ENCODE measurements at regions not wholly inside any gene's neighbourhood (a gene's known extent, or its start where the extent isn't known, plus 50 kb on each side); places are given as distances from the start of the nearest gene placed in this dataset.

DNA sequence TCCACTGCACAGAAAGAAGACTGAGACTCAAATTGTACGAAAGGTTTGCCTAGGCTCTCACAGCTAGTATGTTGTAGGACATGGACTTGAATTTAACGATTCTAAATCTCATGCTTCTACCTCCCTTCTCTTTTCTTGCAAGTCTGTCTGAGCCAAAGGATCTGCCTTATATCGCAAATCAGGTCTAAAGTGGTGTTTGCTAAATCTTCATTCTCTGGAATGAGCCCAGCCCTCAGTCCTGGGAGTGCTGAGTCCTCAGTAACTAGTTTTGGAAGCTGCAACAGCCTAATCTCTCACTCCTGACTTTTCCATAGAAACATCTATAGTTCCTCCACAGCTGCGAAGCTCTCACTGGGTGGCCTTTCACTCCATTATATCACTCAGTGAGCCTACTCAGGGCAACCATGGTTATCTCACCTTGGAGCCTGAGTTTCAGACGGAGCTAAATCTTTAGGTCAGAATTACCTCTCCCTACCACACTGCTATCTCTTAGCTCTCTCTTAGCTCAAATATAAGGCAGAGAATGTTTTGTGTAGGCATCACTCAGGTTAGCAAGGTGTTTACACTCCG is 575.5 kb upstream of the C16orf82 start:
- intact Hi-C loops (cut with DNase I, micrococcal nuclease) = no loop called here
- H3K4me1 ChIP-seq (ENCODE audit: insufficient read depth, low read length) = no peaks in the 10 kb centered on the region
- H3K4me3 Mint-ChIP-seq = no peak overlapping the region
- ChIA-PET POLR2A (no interaction called here), CTCF (no interaction called here)
- no peak overlapping the region for H3K27ac ChIP-seq (ENCODE audit: low read depth in 1 of 2, low read length in 2 of 2)
- no peaks in the 10 kb centered on the region for H3K9me3 ChIP-seq (ENCODE audit: control insufficient read depth in 1 of 2, insufficient read depth in 1 of 2, low read length in 2 of 2)
- no peak overlapping the region for H3K27ac Mint-ChIP-seq
- H3K4me3 ChIP-seq (ENCODE audit: low read length) = no peak overlapping the region
- DNase-seq (no peak), ATAC-seq (ENCODE audit: poor library complexity) (no peak)
- no peaks in the 10 kb centered on the region for H3K4me1 Mint-ChIP-seq (ENCODE audit: low read depth)
- no peaks in the 10 kb centered on the region for H3K27me3 ChIP-seq (ENCODE audit: control insufficient read depth in 1 of 2, insufficient read depth in 2 of 2, low read length in 2 of 2)
- H3K27me3 Mint-ChIP-seq = peaks cover 45% of the 10 kb centered on the region
- H3K36me3 ChIP-seq (ENCODE audit: insufficient read depth, low read length) = no peaks in the 10 kb centered on the region
- H3K9me3 Mint-ChIP-seq = no peaks in the 10 kb centered on the region
- TF ChIP-seq, protein P1, sequence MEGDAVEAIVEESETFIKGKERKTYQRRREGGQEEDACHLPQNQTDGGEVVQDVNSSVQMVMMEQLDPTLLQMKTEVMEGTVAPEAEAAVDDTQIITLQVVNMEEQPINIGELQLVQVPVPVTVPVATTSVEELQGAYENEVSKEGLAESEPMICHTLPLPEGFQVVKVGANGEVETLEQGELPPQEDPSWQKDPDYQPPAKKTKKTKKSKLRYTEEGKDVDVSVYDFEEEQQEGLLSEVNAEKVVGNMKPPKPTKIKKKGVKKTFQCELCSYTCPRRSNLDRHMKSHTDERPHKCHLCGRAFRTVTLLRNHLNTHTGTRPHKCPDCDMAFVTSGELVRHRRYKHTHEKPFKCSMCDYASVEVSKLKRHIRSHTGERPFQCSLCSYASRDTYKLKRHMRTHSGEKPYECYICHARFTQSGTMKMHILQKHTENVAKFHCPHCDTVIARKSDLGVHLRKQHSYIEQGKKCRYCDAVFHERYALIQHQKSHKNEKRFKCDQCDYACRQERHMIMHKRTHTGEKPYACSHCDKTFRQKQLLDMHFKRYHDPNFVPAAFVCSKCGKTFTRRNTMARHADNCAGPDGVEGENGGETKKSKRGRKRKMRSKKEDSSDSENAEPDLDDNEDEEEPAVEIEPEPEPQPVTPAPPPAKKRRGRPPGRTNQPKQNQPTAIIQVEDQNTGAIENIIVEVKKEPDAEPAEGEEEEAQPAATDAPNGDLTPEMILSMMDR (IDR thresholded peaks at IDR 0.05) = no peak
- no peaks in the 10 kb centered on the region for H3K36me3 Mint-ChIP-seq (ENCODE audit: low read depth)

DNA sequence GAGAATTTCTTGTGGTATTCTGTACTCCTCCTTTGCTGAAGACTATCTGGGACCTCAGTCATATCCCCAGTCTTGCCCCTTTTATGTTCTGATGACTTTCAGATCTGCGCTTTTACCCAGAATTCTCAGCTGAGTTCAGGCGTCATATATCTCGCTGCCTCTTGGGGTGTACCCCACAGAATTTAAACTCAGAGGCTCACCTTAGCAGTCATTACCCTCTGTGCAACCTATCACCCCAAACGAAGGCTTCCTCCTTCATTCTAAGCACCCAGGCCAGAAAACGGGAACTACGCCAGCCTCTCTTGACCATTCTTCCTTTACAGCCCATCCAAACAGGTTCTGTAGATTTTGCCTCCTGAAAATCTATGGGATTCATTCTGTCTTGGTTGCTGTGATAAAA is 574.8 kb upstream of the C16orf82 start:
- H3K27ac ChIP-seq (ENCODE audit: low read depth in 1 of 2, low read length in 2 of 2) = no peak overlapping the region
- H3K4me3 ChIP-seq (ENCODE audit: low read length) = no peak overlapping the region
- no peaks in the 10 kb centered on the region for H3K36me3 ChIP-seq (ENCODE audit: insufficient read depth, low read length)
- no peaks in the 10 kb centered on the region for H3K36me3 Mint-ChIP-seq (ENCODE audit: low read depth)
- no peak overlapping the region for H3K4me3 Mint-ChIP-seq
- POLR2A ChIA-PET = no interaction called here
- no peaks in the 10 kb centered on the region for H3K9me3 ChIP-seq (ENCODE audit: control insufficient read depth in 1 of 2, insufficient read depth in 1 of 2, low read length in 2 of 2)
- H3K27ac Mint-ChIP-seq = no peak overlapping the region
- TF ChIP-seq, protein P1 (IDR thresholded peaks at IDR 0.05) = no peak
- ATAC-seq (ENCODE audit: poor library complexity) (no peak), DNase-seq (no peak)
- H3K4me1 Mint-ChIP-seq (ENCODE audit: low read depth) = no peaks in the 10 kb centered on the region
- no peaks in the 10 kb centered on the region for H3K4me1 ChIP-seq (ENCODE audit: insufficient read depth, low read length)
- CTCF ChIA-PET = no interaction called here
- peaks cover 42% of the 10 kb centered on the region for H3K27me3 Mint-ChIP-seq
- no peaks in the 10 kb centered on the region for H3K9me3 Mint-ChIP-seq
- intact Hi-C loops (cut with DNase I, micrococcal nuclease) = no loop called here
- H3K27me3 ChIP-seq (ENCODE audit: control insufficient read depth in 1 of 2, insufficient read depth in 2 of 2, low read length in 2 of 2) = no peaks in the 10 kb centered on the region

DNA sequence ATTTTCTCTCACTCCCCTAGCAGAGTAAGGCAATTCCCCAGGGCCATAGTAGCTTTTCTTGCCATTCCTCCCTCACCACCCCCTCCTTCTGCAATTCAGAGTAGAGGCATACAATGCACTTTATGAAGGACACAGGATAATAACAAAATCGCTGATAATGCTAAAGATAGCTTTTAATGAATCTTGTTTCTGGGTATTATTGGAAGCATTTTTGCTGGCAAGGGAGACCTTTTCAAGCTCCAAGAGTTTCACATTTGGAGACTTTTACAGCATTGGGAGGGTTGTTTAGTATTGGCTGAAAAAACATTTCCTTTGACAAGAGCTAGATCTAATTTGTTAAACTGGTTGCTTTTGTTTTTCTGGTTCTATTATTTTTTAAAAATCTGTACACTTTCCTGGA is 573.0 kb upstream of the C16orf82 start:
- no peaks in the 10 kb centered on the region for H3K27me3 ChIP-seq (ENCODE audit: control insufficient read depth in 1 of 2, insufficient read depth in 2 of 2, low read length in 2 of 2)

More for the DNA sequence above, 573.0 kb upstream of the C16orf82 start:
- peaks cover 42% of the 10 kb centered on the region for H3K27me3 Mint-ChIP-seq
- Histone ChIP-seq H3K36me3 (ENCODE audit: insufficient read depth, low read length) (no peaks in the 10 kb centered on the region), H3K9me3 (ENCODE audit: control insufficient read depth in 1 of 2, insufficient read depth in 1 of 2, low read length in 2 of 2) (no peaks in the 10 kb centered on the region), H3K4me3 (ENCODE audit: low read length) (no peak overlapping the region), H3K27ac (ENCODE audit: low read depth in 1 of 2, low read length in 2 of 2) (no peak overlapping the region), H3K4me1 (ENCODE audit: insufficient read depth, low read length) (no peaks in the 10 kb centered on the region)
- ChIA-PET CTCF (no interaction called here), POLR2A (no interaction called here)
- DNase-seq (no peak), ATAC-seq (ENCODE audit: poor library complexity) (no peak)
- TF ChIP-seq, protein P1 (IDR thresholded peaks at IDR 0.05) = no peak
- H3K9me3 Mint-ChIP-seq = no peaks in the 10 kb centered on the region
- H3K4me3 Mint-ChIP-seq = no peak overlapping the region
- H3K4me1 Mint-ChIP-seq (ENCODE audit: low read depth) = no peaks in the 10 kb centered on the region
- H3K27ac Mint-ChIP-seq = no peak overlapping the region
- H3K36me3 Mint-ChIP-seq (ENCODE audit: low read depth) = no peaks in the 10 kb centered on the region
- intact Hi-C loops (cut with DNase I, micrococcal nuclease) = no loop called here
